Stimulated activated effector memory CD8-positive, alpha-beta T cell treated with anti-CD3 and anti-CD28 coated beads, Interleukin-12 subunit alpha, Interleukin-12 subunit beta, amount 100 ng/mL, for 72 hours (primary cell): ENCODE measurements at regions not wholly inside any gene's neighbourhood (a gene's known extent, or its start where the extent isn't known, plus 50 kb on each side); places are given as distances from the start of the nearest gene placed in this dataset.
A peak's percentile ranks its signal among the peaks of the same experiment; 100 is the strongest.
"Not testable (repeated sequence)": the region's sequence is repeated elsewhere in the genome, so short reads cannot be mapped to it uniquely, and the experiment has no call there.

Experiments used
- ATAC-seq: fragments of 150-1000 bp; cut with Tn5 transposase; 2 replicates; pipeline ENCODE4 v1.10.0; 2021
- DNase-seq, 2 donors: peaks; one replicate each; pipeline ENCODE4 v3.0.0; 2021 to 2022; ENCODE audit warnings: low spot score in 2 of 2
- H3K27ac Mint-ChIP-seq: one replicate; pipeline ENCODE4 v1.8.0; 2022; ENCODE audit warnings: mild to moderate bottlenecking, mixed read lengths
- H3K36me3 Mint-ChIP-seq: one replicate; pipeline ENCODE4 v1.8.0; 2022; ENCODE audit warnings: mild to moderate bottlenecking, mixed read lengths
- H3K4me1 Mint-ChIP-seq: one replicate; pipeline ENCODE4 v1.8.0; 2022; ENCODE audit warnings: mixed read lengths
- H3K4me3 Mint-ChIP-seq: one replicate; pipeline ENCODE4 v1.8.0; 2022; ENCODE audit warnings: mild to moderate bottlenecking, mixed read lengths
- H3K9me3 Mint-ChIP-seq: one replicate; pipeline ENCODE4 v1.8.0; 2022; ENCODE audit warnings: mixed read lengths

- H3K9me3 Mint-ChIP-seq: no peaks in the 10 kb centered on the region
- ATAC-seq (no peak), DNase-seq (no peak)
- no peak overlapping the region for H3K4me3 Mint-ChIP-seq
- no peak overlapping the region for H3K27ac Mint-ChIP-seq
- H3K36me3 Mint-ChIP-seq: no peaks in the 10 kb centered on the region
- H3K4me1 Mint-ChIP-seq: no peaks in the 10 kb centered on the region
Observed at GRCh38 chr9:32875748-32876147, 92.4 kb downstream of the TMEM215 start.

DNA sequence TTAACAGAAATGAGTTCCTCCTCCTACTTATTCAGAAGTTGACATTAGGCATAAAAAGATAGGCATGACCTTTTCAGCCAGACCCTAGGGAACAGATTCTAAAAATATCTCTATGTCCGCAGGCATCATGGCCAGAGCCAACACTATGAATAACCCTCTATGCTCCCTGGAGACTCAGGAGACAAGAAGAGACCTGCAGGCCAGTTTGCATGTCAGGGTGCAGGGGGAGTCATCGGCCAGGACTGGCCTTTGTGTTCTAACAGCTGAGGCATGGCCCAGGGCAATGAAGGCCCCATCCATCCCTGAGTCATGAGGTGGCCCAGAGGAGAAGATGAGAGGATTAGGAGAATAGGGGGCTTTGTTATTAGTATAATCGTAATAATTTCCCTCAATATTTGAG is 93.8 kb downstream of the TMEM215 start:
- H3K27ac Mint-ChIP-seq: no peak overlapping the region
- no peaks in the 10 kb centered on the region for H3K36me3 Mint-ChIP-seq
- no peak for DNase-seq
- ATAC-seq: no peak
- no peaks in the 10 kb centered on the region for H3K4me1 Mint-ChIP-seq
- no peaks in the 10 kb centered on the region for H3K9me3 Mint-ChIP-seq
- H3K4me3 Mint-ChIP-seq: no peak overlapping the region

DNA sequence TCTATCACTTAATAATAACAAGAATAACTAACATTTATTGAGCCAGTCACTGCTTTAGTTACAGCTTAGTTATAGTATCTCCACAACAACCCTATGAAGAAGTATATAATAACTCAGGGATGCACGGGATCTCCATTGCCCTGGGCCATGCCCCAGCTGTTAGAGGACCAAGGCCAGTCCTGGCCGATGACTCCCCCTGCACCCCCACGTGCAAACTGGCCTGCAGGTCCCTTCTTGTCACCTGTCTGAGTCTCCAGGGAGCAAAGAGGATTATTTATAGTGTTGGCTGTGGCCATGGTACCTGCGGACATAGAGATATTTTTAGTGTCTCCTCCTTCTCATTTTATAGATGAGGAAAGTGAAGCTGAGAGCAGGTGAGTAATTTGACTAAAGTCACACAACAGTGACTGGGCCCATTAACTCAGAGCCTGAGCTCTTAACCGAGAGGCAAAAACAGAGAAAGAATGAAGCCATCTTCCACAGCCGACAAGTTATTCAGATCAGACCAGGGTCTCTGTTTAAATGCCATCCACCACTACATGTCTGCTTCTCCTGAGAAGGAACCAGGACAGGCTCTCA is 94.4 kb downstream of the TMEM215 start:
- Mint-ChIP-seq H3K36me3 (no peaks in the 10 kb centered on the region), H3K4me3 (no peak overlapping the region), H3K27ac (no peak overlapping the region), H3K4me1 (no peaks in the 10 kb centered on the region), H3K9me3 (no peaks in the 10 kb centered on the region)
- DNase-seq (no peak), ATAC-seq (no peak)

GRCh38 chr9:32879335-32879734 is 96.0 kb downstream of the TMEM215 start:
- Mint-ChIP-seq H3K27ac (no peak overlapping the region), H3K4me3 (no peak overlapping the region), H3K36me3 (no peaks in the 10 kb centered on the region), H3K9me3 (no peaks in the 10 kb centered on the region), H3K4me1 (no peaks in the 10 kb centered on the region)
- DNase-seq (no peak), ATAC-seq (no peak)

- no peaks in the 10 kb centered on the region for H3K4me1 Mint-ChIP-seq
- ATAC-seq (no peak), DNase-seq (no peak)
- H3K9me3 Mint-ChIP-seq: no peaks in the 10 kb centered on the region
- H3K27ac Mint-ChIP-seq: no peak overlapping the region
- H3K36me3 Mint-ChIP-seq: no peaks in the 10 kb centered on the region
- H3K4me3 Mint-ChIP-seq: no peak overlapping the region
Observed at GRCh38 chr9:32881948-32882347, 98.6 kb downstream of the TMEM215 start.

- Mint-ChIP-seq H3K36me3 (no peaks in the 10 kb centered on the region), H3K9me3 (no peaks in the 10 kb centered on the region), H3K4me1 (no peaks in the 10 kb centered on the region), H3K4me3 (no peak overlapping the region), H3K27ac (no peak overlapping the region)
- ATAC-seq (no peak), DNase-seq (no peak)
Observed at GRCh38 chr9:32882705-32883104, 99.4 kb downstream of the TMEM215 start.

DNA sequence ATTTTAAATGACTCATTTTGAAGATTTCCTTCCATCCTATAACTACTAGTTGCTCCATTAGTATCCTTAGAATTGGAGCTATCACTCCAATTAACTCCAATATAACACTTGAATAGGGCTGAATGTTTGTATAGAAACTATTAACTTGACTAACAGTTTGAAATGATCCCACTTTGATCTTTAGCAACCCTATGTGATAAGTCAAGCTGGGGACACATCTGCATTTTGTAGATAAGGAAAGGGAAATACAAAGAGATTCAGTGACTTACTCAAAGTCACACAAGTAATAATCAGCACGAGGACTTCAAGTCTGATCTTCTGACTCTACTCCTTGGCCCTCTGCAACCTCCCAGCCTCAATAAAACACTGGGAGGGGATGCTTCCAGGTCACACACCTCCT is 101.1 kb downstream of the TMEM215 start:
- no peak overlapping the region for H3K4me3 Mint-ChIP-seq
- no peaks in the 10 kb centered on the region for H3K36me3 Mint-ChIP-seq
- H3K27ac Mint-ChIP-seq: no peak overlapping the region
- ATAC-seq (no peak), DNase-seq (no peak)
- no peaks in the 10 kb centered on the region for H3K9me3 Mint-ChIP-seq
- no peaks in the 10 kb centered on the region for H3K4me1 Mint-ChIP-seq

- ATAC-seq: no peak
- Mint-ChIP-seq H3K27ac (no peak overlapping the region), H3K36me3 (no peaks in the 10 kb centered on the region), H3K4me3 (no peak overlapping the region), H3K4me1 (no peaks in the 10 kb centered on the region), H3K9me3 (no peaks in the 10 kb centered on the region)
- DNase-seq: no peak
Observed at GRCh38 chr9:32886021-32886420, 102.7 kb downstream of the TMEM215 start.

GRCh38 chr9:32894485-32894884 is 106.9 kb downstream of the APTX start:
- not testable (repeated sequence) for H3K4me1 Mint-ChIP-seq, ATAC-seq, H3K4me3 Mint-ChIP-seq, H3K9me3 Mint-ChIP-seq, DNase-seq, H3K27ac Mint-ChIP-seq, H3K36me3 Mint-ChIP-seq

- no peak overlapping the region for H3K4me3 Mint-ChIP-seq
- ATAC-seq (peak; percentile 61), DNase-seq (no peak)
- H3K9me3 Mint-ChIP-seq: peaks cover 3% of the 10 kb centered on the region
- no peak overlapping the region for H3K27ac Mint-ChIP-seq
- H3K36me3 Mint-ChIP-seq: no peaks in the 10 kb centered on the region
- no peaks in the 10 kb centered on the region for H3K4me1 Mint-ChIP-seq
Observed at GRCh38 chr9:32899181-32899580, 102.2 kb downstream of the APTX start.

- Mint-ChIP-seq H3K36me3 (no peaks in the 10 kb centered on the region), H3K27ac (no peak overlapping the region), H3K9me3 (peaks cover 3% of the 10 kb centered on the region), H3K4me1 (no peaks in the 10 kb centered on the region), H3K4me3 (no peak overlapping the region)
- no peak for ATAC-seq
- DNase-seq: no peak
Observed at GRCh38 chr9:32899761-32900160, 101.7 kb downstream of the APTX start.

GRCh38 chr9:32906213-32906612 is 95.2 kb downstream of the APTX start:
- ATAC-seq (no peak), DNase-seq (no peak)
- no peak overlapping the region for H3K27ac Mint-ChIP-seq
- no peaks in the 10 kb centered on the region for H3K4me1 Mint-ChIP-seq
- H3K4me3 Mint-ChIP-seq: no peak overlapping the region
- H3K9me3 Mint-ChIP-seq: no peaks in the 10 kb centered on the region
- H3K36me3 Mint-ChIP-seq: no peaks in the 10 kb centered on the region

DNA sequence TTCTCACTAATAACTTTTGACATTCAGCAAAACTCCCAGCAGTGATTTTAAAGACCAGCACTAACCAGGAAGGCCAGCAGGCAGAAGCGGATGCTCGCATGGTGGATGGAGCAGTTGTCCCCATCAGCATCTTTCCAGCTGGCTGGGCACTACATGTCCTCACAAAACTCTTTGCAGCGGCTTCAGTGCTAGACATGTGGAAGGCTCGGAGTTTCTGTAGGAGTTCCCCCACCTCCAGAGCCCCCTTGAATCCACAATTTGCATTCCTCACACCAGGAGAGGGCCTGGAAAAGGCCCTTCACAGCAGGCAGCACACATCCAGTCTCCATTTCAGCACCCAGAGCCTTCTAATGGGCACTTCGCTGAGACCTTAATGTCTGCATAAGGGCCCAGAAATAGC is 85.6 kb downstream of the APTX start:
- no peaks in the 10 kb centered on the region for H3K9me3 Mint-ChIP-seq
- H3K4me3 Mint-ChIP-seq: no peak overlapping the region
- no peak for DNase-seq
- H3K4me1 Mint-ChIP-seq: no peaks in the 10 kb centered on the region
- no peak overlapping the region for H3K27ac Mint-ChIP-seq
- ATAC-seq: no peak
- H3K36me3 Mint-ChIP-seq: no peaks in the 10 kb centered on the region

GRCh38 chr9:32918628-32919027 is 82.8 kb downstream of the APTX start:
- ATAC-seq: no peak
- H3K4me1 Mint-ChIP-seq: no peaks in the 10 kb centered on the region
- DNase-seq: no peak
- H3K4me3 Mint-ChIP-seq: no peak overlapping the region
- H3K9me3 Mint-ChIP-seq: no peaks in the 10 kb centered on the region
- H3K36me3 Mint-ChIP-seq: peaks cover 4% of the 10 kb centered on the region
- H3K27ac Mint-ChIP-seq: no peak overlapping the region
